ENCODE measurements at regions not wholly inside any gene's neighbourhood (a gene's known extent, or its start where the extent isn't known, plus 50 kb on each side); places are given as distances from the start of the nearest gene placed in this dataset.

GRCh38 chr7:46156853-46157252 lies 235.8 kb upstream of the IGFBP3 start:
- Mint-ChIP-seq H3K4me1 (peaks cover 8% of the 10 kb centered on the region; the same call in 1 of the 2 replicates), H3K4me3 (no peak overlapping the region), H3K36me3 (no peaks in the 10 kb centered on the region), H3K9me3 (no peaks in the 10 kb centered on the region), H3K27ac (no peak overlapping the region), H3K27me3 (ENCODE audit: low read depth) (no peaks in the 10 kb centered on the region)
- ChIA-PET POLR2A (no interaction called here), CTCF (no interaction called here)
- ATAC-seq: no peak
- no peak for DNase-seq (ENCODE audit: low spot score)
- TF ChIP-seq FOXP1 (CRISPR knock-in tag; IDR thresholded peaks at IDR 0.05; ENCODE audit: borderline replicate concordance): no peak
- TF ChIP-seq ZBTB43 (CRISPR knock-in tag; IDR thresholded peaks at IDR 0.05): no peak
- TF ChIP-seq GTF2I (CRISPR knock-in tag; conservative IDR thresholded peaks at IDR 0.05): no peak
- no peak for TF ChIP-seq CREM (CRISPR knock-in tag; IDR thresholded peaks at IDR 0.05)

GRCh38 chr7:46156086-46156485 lies 235.0 kb upstream of the IGFBP3 start:
- H3K4me3 Mint-ChIP-seq: no peak overlapping the region
- no peaks in the 10 kb centered on the region for H3K36me3 Mint-ChIP-seq
- H3K27ac Mint-ChIP-seq: no peak overlapping the region
- TF ChIP-seq ESRRA (CRISPR knock-in tag; IDR thresholded peaks at IDR 0.05; ENCODE audit: borderline replicate concordance) (no peak), CREB1 (CRISPR knock-in tag; IDR thresholded peaks at IDR 0.05) (no peak), JUN (CRISPR knock-in tag; IDR thresholded peaks at IDR 0.05) (no peak), NFYB (CRISPR knock-in tag; conservative IDR thresholded peaks at IDR 0.05; ENCODE audit: low read depth) (no peak), USF2 (CRISPR knock-in tag; IDR thresholded peaks at IDR 0.05) (no peak), ZSCAN18 (CRISPR knock-in tag; IDR thresholded peaks at IDR 0.05) (no peak), CREM (CRISPR knock-in tag; IDR thresholded peaks at IDR 0.05) (no peak), PREB (CRISPR knock-in tag; IDR thresholded peaks at IDR 0.05; ENCODE audit: borderline replicate concordance) (no peak), GABPB1 (CRISPR knock-in tag; IDR thresholded peaks at IDR 0.05) (no peak), TEAD4 (CRISPR knock-in tag; IDR thresholded peaks at IDR 0.05) (no peak), FOXP1 (CRISPR knock-in tag; IDR thresholded peaks at IDR 0.05; ENCODE audit: borderline replicate concordance) (no peak)
- H3K9me3 Mint-ChIP-seq: no peaks in the 10 kb centered on the region
- POLR2A ChIA-PET: no interaction called here
- no peaks in the 10 kb centered on the region for H3K27me3 Mint-ChIP-seq (ENCODE audit: low read depth)
- peaks cover 8% of the 10 kb centered on the region; the same call in 1 of the 2 replicates for H3K4me1 Mint-ChIP-seq
- DNase-seq (ENCODE audit: low spot score) (no peak), ATAC-seq (no peak)
- CTCF ChIA-PET: interaction anchor here (1.3 kb wide), 1 partner anchor 24 kb away, joined by 5 read pairs; no protein-coding TSS in a partner anchor

- Mint-ChIP-seq H3K36me3 (no peaks in the 10 kb centered on the region), H3K4me1 (peaks cover 8% of the 10 kb centered on the region; the same call in 1 of the 2 replicates), H3K27me3 (ENCODE audit: low read depth) (no peaks in the 10 kb centered on the region), H3K4me3 (no peak overlapping the region), H3K27ac (no peak overlapping the region), H3K9me3 (no peaks in the 10 kb centered on the region)
- CTCF ChIA-PET: interaction anchor here (1.3 kb wide), 1 partner anchor 23 kb away, joined by 5 read pairs; no protein-coding TSS in a partner anchor
- ATAC-seq (no peak), DNase-seq (ENCODE audit: low spot score) (no peak)
- POLR2A ChIA-PET: no interaction called here
- TF ChIP-seq CDX4 (CRISPR knock-in tag; IDR thresholded peaks at IDR 0.05; ENCODE audit: borderline replicate concordance) (no peak), ARID4B (CRISPR knock-in tag; IDR thresholded peaks at IDR 0.05; ENCODE audit: borderline replicate concordance) (no peak), FOXK1 (CRISPR knock-in tag; IDR thresholded peaks at IDR 0.05) (no peak), ZBTB21 (CRISPR knock-in tag; IDR thresholded peaks at IDR 0.05; ENCODE audit: borderline replicate concordance) (no peak), ZNF425 (CRISPR knock-in tag; conservative IDR thresholded peaks at IDR 0.05) (no peak)
Observed at GRCh38 chr7:46155367-46155766, 234.3 kb upstream of the IGFBP3 start.
